CD4-positive, alpha-beta T cell (primary cell): ENCODE measurements at regions not wholly inside any gene's neighbourhood (a gene's known extent, or its start where the extent isn't known, plus 50 kb on each side); places are given as distances from the start of the nearest gene placed in this dataset.

ENCODE experiments used
- ATAC-seq: fragments of 200-7000 bp; cut with Tn5 transposase; one replicate; pipeline ENCODE4 v1.10.0; 2022; ENCODE audit warnings: mild to moderate bottlenecking; ENCODE audit not compliant: poor library complexity
- CTCF ChIA-PET: fragments of 350-600 bp; sonication (Branson Sonifier 250); formaldehyde crosslinking; loops from one replicate; lab custom pipeline; 2021; ENCODE audit warnings: antibody characterized with exemption, inconsistent platforms; lab: Charles Lee
- POLR2A ChIA-PET: fragments of 350-600 bp; sonication (Branson Sonifier 250); formaldehyde crosslinking; loops from one replicate; lab custom pipeline; 2021; ENCODE audit warnings: antibody characterized with exemption, inconsistent platforms; lab: Charles Lee
- DNase-seq, 14 experiments: peaks; one replicate each; pipeline ENCODE4 v3.0.0-alpha.2; 2013 to 2020; ENCODE audit warnings: mixed read lengths in 2 of 14
- H3K27ac ChIP-seq, 2 donors: one replicate each; pipeline versions ENCODE4 v1.5.1 to v1.7.0; 2013; ENCODE audit warnings: low read length in 2 of 2, low read depth in 1 of 2, mild to moderate bottlenecking in 1 of 2
- H3K27me3 ChIP-seq, 2 experiments: 1 replicate in 1 of 2; 2 replicates in 1 of 2; pipeline versions ENCODE4 v1.6.1 to v1.7.0; 2013; ENCODE audit warnings: low read length in 2 of 2, control low read depth in 1 of 2, mild to moderate bottlenecking in 1 of 2, moderate library complexity in 1 of 2; ENCODE audit not compliant: insufficient read depth in 2 of 2, control insufficient read depth in 1 of 2
- H3K36me3 ChIP-seq: one replicate; pipeline ENCODE4 v1.6.1; 2013; ENCODE audit warnings: low read length, control low read depth; ENCODE audit not compliant: insufficient read depth
- H3K4me1 ChIP-seq: one replicate; pipeline ENCODE4 v1.6.1; 2013; ENCODE audit warnings: low read length, control low read depth; ENCODE audit not compliant: insufficient read depth
- H3K4me3 ChIP-seq: one replicate; pipeline ENCODE4 v1.5.1; 2013; ENCODE audit warnings: mild to moderate bottlenecking, low read length, moderate library complexity
- H3K9me3 ChIP-seq, 2 experiments: 1 replicate in 1 of 2; 2 replicates in 1 of 2; pipeline versions ENCODE4 v1.6.1 to v1.7.0; 2013; ENCODE audit warnings: low read length in 2 of 2, mild to moderate bottlenecking in 2 of 2, control low read depth in 1 of 2, moderate library complexity in 1 of 2; ENCODE audit not compliant: control insufficient read depth in 1 of 2, insufficient read depth in 1 of 2
- H3K27ac Mint-ChIP-seq: one replicate; pipeline ENCODE4 v1.8.0; 2020; ENCODE audit warnings: mixed read lengths
- H3K27me3 Mint-ChIP-seq: one replicate; pipeline ENCODE4 v1.8.0; 2021; ENCODE audit warnings: mixed read lengths
- H3K36me3 Mint-ChIP-seq: one replicate; pipeline ENCODE4 v1.8.0; 2021; ENCODE audit warnings: low read depth, mixed read lengths
- H3K4me1 Mint-ChIP-seq: one replicate; pipeline ENCODE4 v1.8.0; 2021; ENCODE audit warnings: low read depth, mixed read lengths
- H3K4me3 Mint-ChIP-seq: one replicate; pipeline ENCODE4 v1.8.0; 2020; ENCODE audit warnings: mild to moderate bottlenecking, mixed read lengths
- H3K9me3 Mint-ChIP-seq: one replicate; pipeline ENCODE4 v1.8.0; 2020; ENCODE audit warnings: mixed read lengths
- intact Hi-C, 2 experiments: fragments of 100-400 bp; cut with DNase I in 1 of 2; cut with micrococcal nuclease in 1 of 2; formaldehyde crosslinking; loops; one replicate each; pipeline versions ENCODE4 v1.15.1 to v1.9.0; 2023 to 2025; cut with DNase I, micrococcal nuclease
- TF ChIP-seq, protein P1 (sequence below): fragments of 200-600 bp; IDR thresholded peaks from one replicate; pipeline ENCODE4 v1.8.0; 2022; ENCODE audit warnings: antibody characterized with exemption, mild to moderate bottlenecking

GRCh38 chr10:29692121-29692539, 57.4 kb upstream of the SVIL start:
- Mint-ChIP-seq H3K4me3 (no peak overlapping the region), H3K9me3 (no peaks in the 10 kb centered on the region), H3K27me3 (no peaks in the 10 kb centered on the region), H3K4me1 (peaks cover 58% of the 10 kb centered on the region), H3K36me3 (peaks cover 4% of the 10 kb centered on the region), H3K27ac (peak overlapping the region; percentile 67)
- Histone ChIP-seq H3K36me3 (no peaks in the 10 kb centered on the region), H3K4me1 (peaks cover 17% of the 10 kb centered on the region), H3K9me3 (no peaks in the 10 kb centered on the region), H3K4me3 (no peak overlapping the region), H3K27me3 (no peaks in the 10 kb centered on the region), H3K27ac (no peak overlapping the region)
- CTCF ChIA-PET = no interaction called here
- POLR2A ChIA-PET = interaction anchor here (1.0 to 3.8 kb wide), 2 partner anchors 10 to 17 kb away, joined by 3 to 17 read pairs; no protein-coding TSS in a partner anchor
- no peak for ATAC-seq
- no peak for DNase-seq
- TF ChIP-seq, protein P1, sequence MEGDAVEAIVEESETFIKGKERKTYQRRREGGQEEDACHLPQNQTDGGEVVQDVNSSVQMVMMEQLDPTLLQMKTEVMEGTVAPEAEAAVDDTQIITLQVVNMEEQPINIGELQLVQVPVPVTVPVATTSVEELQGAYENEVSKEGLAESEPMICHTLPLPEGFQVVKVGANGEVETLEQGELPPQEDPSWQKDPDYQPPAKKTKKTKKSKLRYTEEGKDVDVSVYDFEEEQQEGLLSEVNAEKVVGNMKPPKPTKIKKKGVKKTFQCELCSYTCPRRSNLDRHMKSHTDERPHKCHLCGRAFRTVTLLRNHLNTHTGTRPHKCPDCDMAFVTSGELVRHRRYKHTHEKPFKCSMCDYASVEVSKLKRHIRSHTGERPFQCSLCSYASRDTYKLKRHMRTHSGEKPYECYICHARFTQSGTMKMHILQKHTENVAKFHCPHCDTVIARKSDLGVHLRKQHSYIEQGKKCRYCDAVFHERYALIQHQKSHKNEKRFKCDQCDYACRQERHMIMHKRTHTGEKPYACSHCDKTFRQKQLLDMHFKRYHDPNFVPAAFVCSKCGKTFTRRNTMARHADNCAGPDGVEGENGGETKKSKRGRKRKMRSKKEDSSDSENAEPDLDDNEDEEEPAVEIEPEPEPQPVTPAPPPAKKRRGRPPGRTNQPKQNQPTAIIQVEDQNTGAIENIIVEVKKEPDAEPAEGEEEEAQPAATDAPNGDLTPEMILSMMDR = no peak
- intact Hi-C loops = no loop called here

DNA sequence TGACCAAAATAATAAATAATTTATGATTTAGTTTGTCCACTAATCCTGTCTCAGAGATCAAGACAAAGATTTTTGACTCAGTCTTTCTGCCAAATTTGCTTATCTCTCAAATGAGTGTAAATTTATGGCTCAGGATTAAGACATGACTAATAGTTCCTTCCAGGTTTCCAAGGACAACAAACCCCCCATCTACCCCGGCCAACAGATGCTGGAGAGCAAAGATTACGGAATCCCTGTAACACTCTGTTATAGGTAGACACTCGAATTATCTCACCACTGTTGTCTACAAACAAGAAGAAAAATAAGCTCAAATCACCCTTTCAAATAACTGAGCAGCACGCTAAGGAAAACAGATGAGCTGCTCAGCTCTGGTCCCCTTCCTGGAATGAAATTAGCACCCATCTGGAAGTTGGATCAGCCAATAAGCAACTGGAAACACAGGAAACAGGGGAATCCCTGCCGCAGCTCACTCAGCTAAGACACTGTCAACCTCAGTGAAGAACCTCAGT, 56.8 kb upstream of the SVIL start:
- Histone ChIP-seq H3K4me1 (peaks cover 17% of the 10 kb centered on the region), H3K27ac (no peak overlapping the region), H3K36me3 (no peaks in the 10 kb centered on the region), H3K4me3 (no peak overlapping the region), H3K9me3 (no peaks in the 10 kb centered on the region), H3K27me3 (no peaks in the 10 kb centered on the region)
- no peaks in the 10 kb centered on the region for H3K9me3 Mint-ChIP-seq
- peak overlapping the region; percentile 67 for H3K27ac Mint-ChIP-seq
- ChIA-PET POLR2A (interaction anchor here (1.0 to 3.8 kb wide), 2 partner anchors 10 to 17 kb away, joined by 3 to 17 read pairs; no protein-coding TSS in a partner anchor), CTCF (no interaction called here)
- ATAC-seq (no peak), DNase-seq (no peak)
- peaks cover 63% of the 10 kb centered on the region for H3K4me1 Mint-ChIP-seq
- TF ChIP-seq, protein P1 = no peak
- H3K4me3 Mint-ChIP-seq = no peak overlapping the region
- no peaks in the 10 kb centered on the region for H3K27me3 Mint-ChIP-seq
- peaks cover 4% of the 10 kb centered on the region for H3K36me3 Mint-ChIP-seq
- intact Hi-C loops = no loop called here

- POLR2A ChIA-PET = interaction anchor here (1.0 to 2.8 kb wide), 4 partner anchors 10 to 46 kb away, joined by 3 to 16 read pairs (median 7); no protein-coding TSS in a partner anchor
- H3K36me3 Mint-ChIP-seq = peaks cover 25% of the 10 kb centered on the region
These were observed 54.2 kb upstream of the SVIL start for GRCh38 chr10:29689001-29689400.

More at GRCh38 chr10:29689001-29689400, 54.2 kb upstream of the SVIL start:
- Mint-ChIP-seq H3K27me3 (no peaks in the 10 kb centered on the region), H3K27ac (peak overlapping the region; percentile 68), H3K4me1 (peaks cover 85% of the 10 kb centered on the region), H3K4me3 (no peak overlapping the region), H3K9me3 (peaks cover 3% of the 10 kb centered on the region)
- Histone ChIP-seq H3K27ac (no peak overlapping the region), H3K9me3 (no peaks in the 10 kb centered on the region), H3K4me1 (peaks cover 17% of the 10 kb centered on the region), H3K36me3 (peaks cover 8% of the 10 kb centered on the region), H3K27me3 (no peaks in the 10 kb centered on the region), H3K4me3 (no peak overlapping the region)
- intact Hi-C loops = no loop called here
- TF ChIP-seq, protein P1 = no peak
- DNase-seq (peak in 3 of 14 experiments; percentile 26 to 59 (median 38)), ATAC-seq (peak; percentile 67)
- CTCF ChIA-PET = interaction anchor here (0.8 to 2.1 kb wide), 3 partner anchors 16 to 46 kb away, joined by 3 to 10 read pairs (median 4); no protein-coding TSS in a partner anchor
